Thoracic aorta (tissue), 2 donors: ENCODE measurements at regions not wholly inside any gene's neighbourhood (a gene's known extent, or its start where the extent isn't known, plus 50 kb on each side); places are given as distances from the start of the nearest gene placed in this dataset.

Experiments
- ATAC-seq: fragments of 150-250 bp; one replicate; pipeline ENCODE4 v1.8.0; 2017; ENCODE audit warnings: low read depth; ENCODE audit not compliant: insufficient number of reproducible peaks, low FRiP score
- DNase-seq: peaks from one replicate; pipeline ENCODE4 v3.0.0-alpha.2; 2020; ENCODE audit warnings: low spot score
- H3K27ac ChIP-seq, 2 donors: fragments of 200-600 bp; sonication (generic); 1 replicate in 1 of 2; 2 replicates in 1 of 2; pipeline ENCODE4 v1.5.1; 2016; ENCODE audit warnings: mild to moderate bottlenecking in 2 of 2, moderate library complexity in 2 of 2
- H3K27me3 ChIP-seq: fragments of 200-600 bp; sonication (generic); replicated peaks from 2 replicates; pipeline ENCODE4 v1.6.0; 2016; ENCODE audit warnings: mild to moderate bottlenecking; ENCODE audit not compliant: insufficient read depth
- H3K36me3 ChIP-seq: fragments of 200-600 bp; sonication (generic); one replicate; pipeline ENCODE4 v1.5.1; 2016
- H3K4me1 ChIP-seq, 2 donors: fragments of 200-600 bp; sonication (generic); 1 replicate in 1 of 2; 2 replicates in 1 of 2; pipeline versions ENCODE4 v1.5.1 to v1.6.0; 2016; ENCODE audit warnings: low read depth in 2 of 2, mild to moderate bottlenecking in 1 of 2; ENCODE audit not compliant: control insufficient read depth in 1 of 2
- H3K4me3 ChIP-seq: fragments of 200-600 bp; sonication (generic); 2 replicates; pipeline ENCODE4 v1.5.1; 2016; ENCODE audit warnings: mild to moderate bottlenecking
- H3K9me3 ChIP-seq: fragments of 200-600 bp; sonication (generic); 2 replicates; pipeline ENCODE4 v1.5.1; 2016
- TF ChIP-seq, protein P1 (sequence below): fragments of 200-600 bp; sonication (generic); IDR thresholded peaks from one replicate; pipeline ENCODE4 v1.5.1; 2019; ENCODE audit warnings: antibody characterized with exemption

DNA sequence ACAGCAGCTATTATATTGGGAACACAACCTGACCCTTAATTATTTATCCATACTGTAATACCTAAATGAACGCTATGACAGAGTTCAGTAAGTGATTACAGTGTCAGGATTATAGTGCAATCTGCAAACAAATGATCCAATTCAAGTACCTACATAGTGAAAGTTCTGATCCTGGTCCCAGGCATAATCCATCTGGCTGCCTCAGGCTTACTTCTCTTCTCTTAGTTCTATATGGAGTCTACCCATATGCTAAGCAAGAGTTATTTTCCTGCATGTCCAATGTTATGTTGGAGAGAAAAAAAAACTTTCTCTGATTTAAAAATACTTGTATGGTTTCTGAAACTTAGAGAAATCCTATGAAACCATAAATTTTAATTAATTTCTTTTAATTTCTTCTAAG, 1487.7 kb upstream of the SLC10A2 start:
- no peak for ATAC-seq
- no peaks in the 10 kb centered on the region for H3K27me3 ChIP-seq
- H3K4me3 ChIP-seq, result no peak overlapping the region
- no peak overlapping the region for H3K27ac ChIP-seq
- TF ChIP-seq, protein P1, sequence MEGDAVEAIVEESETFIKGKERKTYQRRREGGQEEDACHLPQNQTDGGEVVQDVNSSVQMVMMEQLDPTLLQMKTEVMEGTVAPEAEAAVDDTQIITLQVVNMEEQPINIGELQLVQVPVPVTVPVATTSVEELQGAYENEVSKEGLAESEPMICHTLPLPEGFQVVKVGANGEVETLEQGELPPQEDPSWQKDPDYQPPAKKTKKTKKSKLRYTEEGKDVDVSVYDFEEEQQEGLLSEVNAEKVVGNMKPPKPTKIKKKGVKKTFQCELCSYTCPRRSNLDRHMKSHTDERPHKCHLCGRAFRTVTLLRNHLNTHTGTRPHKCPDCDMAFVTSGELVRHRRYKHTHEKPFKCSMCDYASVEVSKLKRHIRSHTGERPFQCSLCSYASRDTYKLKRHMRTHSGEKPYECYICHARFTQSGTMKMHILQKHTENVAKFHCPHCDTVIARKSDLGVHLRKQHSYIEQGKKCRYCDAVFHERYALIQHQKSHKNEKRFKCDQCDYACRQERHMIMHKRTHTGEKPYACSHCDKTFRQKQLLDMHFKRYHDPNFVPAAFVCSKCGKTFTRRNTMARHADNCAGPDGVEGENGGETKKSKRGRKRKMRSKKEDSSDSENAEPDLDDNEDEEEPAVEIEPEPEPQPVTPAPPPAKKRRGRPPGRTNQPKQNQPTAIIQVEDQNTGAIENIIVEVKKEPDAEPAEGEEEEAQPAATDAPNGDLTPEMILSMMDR, result no peak
- H3K36me3 ChIP-seq, result no peaks in the 10 kb centered on the region
- no peaks in the 10 kb centered on the region for H3K9me3 ChIP-seq
- no peak for DNase-seq
- H3K4me1 ChIP-seq, result peaks cover 0 to 4% of the 10 kb centered on the region in 2 donors

DNA sequence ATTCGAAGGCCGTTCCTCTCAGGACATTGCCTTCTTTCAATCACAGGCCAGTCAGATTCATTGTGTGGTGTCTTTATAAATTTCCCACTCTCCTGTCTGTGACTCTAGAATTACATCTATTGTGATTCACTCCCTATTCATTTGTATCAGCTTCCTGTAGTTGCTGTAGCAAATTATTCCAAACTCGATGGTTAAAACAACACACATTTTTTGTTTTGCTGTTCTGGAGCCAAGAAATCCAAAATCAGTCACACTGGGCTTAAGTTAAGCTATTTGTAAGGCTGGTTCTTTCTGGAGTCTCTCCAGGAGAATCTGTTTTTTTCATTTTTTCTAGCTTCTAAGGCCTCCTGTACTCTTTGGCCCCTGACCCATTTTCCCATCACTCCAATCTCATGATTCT, 1487.0 kb upstream of the SLC10A2 start:
- no peak overlapping the region for H3K4me3 ChIP-seq
- H3K27me3 ChIP-seq, result no peaks in the 10 kb centered on the region
- no peaks in the 10 kb centered on the region for H3K36me3 ChIP-seq
- H3K4me1 ChIP-seq, result peaks cover 0 to 4% of the 10 kb centered on the region in 2 donors
- TF ChIP-seq, protein P1, result no peak
- no peaks in the 10 kb centered on the region for H3K9me3 ChIP-seq
- ATAC-seq (no peak), DNase-seq (no peak)
- H3K27ac ChIP-seq, result no peak overlapping the region

DNA sequence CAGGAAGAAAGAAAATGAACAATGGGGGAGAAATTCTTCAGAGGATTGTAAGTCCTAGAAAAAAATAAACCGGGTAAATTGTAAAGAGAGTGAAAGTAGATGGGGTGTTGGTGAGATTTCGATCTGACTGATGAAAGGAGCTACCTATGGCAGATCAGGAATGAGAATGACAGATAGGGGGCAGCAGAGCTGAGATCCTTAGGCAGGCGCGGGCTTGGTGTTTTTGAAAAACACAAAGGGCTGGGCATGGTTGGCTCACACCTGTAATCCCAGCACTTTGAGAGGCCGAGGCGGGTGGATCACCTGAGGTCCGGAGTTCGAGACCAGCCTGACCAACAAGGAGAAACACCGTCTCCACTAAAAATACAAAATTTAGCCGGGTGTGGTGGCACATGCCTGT, 1468.6 kb upstream of the SLC10A2 start:
- H3K4me3 ChIP-seq, result no peak overlapping the region
- H3K27ac ChIP-seq, result no peak overlapping the region
- no peaks in the 10 kb centered on the region for H3K27me3 ChIP-seq
- ATAC-seq (no peak), DNase-seq (no peak)
- no peaks in the 10 kb centered on the region for H3K4me1 ChIP-seq
- H3K36me3 ChIP-seq, result no peaks in the 10 kb centered on the region
- H3K9me3 ChIP-seq, result no peaks in the 10 kb centered on the region
- TF ChIP-seq, protein P1, result no peak

DNA sequence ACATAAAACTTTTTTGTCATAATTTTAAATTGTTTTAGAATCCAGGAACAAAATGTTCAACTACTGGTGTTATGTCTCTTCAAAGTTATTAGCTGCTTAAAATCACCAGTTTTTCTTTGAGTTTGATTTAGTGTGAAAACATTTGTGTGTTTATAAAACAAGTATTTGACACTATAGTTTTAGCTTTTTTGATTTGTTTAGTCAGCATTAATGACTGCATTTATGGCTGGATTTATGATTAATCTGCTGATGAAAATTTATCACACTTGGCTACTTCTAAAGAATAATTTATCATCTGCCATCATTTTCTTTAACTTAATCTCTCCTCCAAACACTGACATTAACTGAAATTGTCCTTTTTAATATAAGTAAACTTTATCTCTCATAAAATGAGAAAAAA, 1465.9 kb upstream of the SLC10A2 start:
- Histone ChIP-seq H3K9me3 (no peaks in the 10 kb centered on the region), H3K4me3 (no peak overlapping the region), H3K36me3 (no peaks in the 10 kb centered on the region), H3K27me3 (no peaks in the 10 kb centered on the region), H3K27ac (no peak overlapping the region), H3K4me1 (no peaks in the 10 kb centered on the region)
- no peak for ATAC-seq
- no peak for DNase-seq
- TF ChIP-seq, protein P1, result no peak

DNA sequence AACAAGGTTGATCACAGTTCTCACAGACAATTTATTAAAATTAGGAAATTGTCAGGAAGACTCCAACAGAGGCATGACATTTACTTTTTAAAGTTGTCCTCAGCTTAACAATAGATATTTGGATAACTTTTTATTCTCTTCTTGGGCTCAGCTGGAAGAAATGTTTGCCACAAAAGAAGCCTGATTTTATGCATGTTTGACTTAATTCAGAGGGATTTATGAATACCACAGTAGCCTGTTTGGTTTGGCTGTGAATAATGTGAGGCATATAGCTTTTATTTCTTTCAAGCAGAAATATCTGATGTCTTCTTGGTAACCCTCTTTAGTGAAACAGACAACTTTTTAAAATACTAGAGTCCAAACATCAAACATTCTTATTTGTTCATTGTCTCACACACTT, 1464.5 kb upstream of the SLC10A2 start:
- TF ChIP-seq, protein P1, result no peak
- Histone ChIP-seq H3K36me3 (no peaks in the 10 kb centered on the region), H3K4me1 (no peaks in the 10 kb centered on the region), H3K27ac (no peak overlapping the region), H3K27me3 (no peaks in the 10 kb centered on the region), H3K9me3 (no peaks in the 10 kb centered on the region), H3K4me3 (no peak overlapping the region)
- no peak for DNase-seq
- ATAC-seq, result no peak
